AG04449 (cell line): ENCODE measurements at regions not wholly inside any gene's neighbourhood (a gene's known extent, or its start where the extent isn't known, plus 50 kb on each side); places are given as distances from the start of the nearest gene placed in this dataset.

Experiments
- CTCF ChIA-PET: fragments of 350-600 bp; formaldehyde crosslinking; extraction: SDS; loops from one replicate; lab custom pipeline; 2021; ENCODE audit warnings: antibody characterized with exemption; lab: Yijun Ruan, JAX
- POLR2A ChIA-PET: fragments of 400-600, 350-600 bp; formaldehyde crosslinking; extraction: SDS; loops from one replicate; lab custom pipeline; 2020; ENCODE audit warnings: antibody characterized with exemption, inconsistent platforms; lab: Yijun Ruan, JAX
- DNase-seq: peaks from one replicate; pipeline ENCODE4 v3.0.0-alpha.2; 2010; ENCODE audit warnings: low read depth, low spot score
- H3K4me3 ChIP-seq: 2 replicates; pipeline ENCODE4 v1.5.1; 2011; ENCODE audit warnings: low read depth, mild to moderate bottlenecking, control low read depth, low read length
- CTCF ChIP-seq: IDR thresholded peaks from one replicate; pipeline ENCODE4 v1.5.1; 2011; ENCODE audit warnings: mild to moderate bottlenecking, moderate library complexity, low read length, control low read depth, inconsistent platforms; ENCODE audit not compliant: insufficient read depth; ENCODE audit errors: missing control alignments

GRCh38 chr2:167450364-167450763 lies 562.1 kb downstream of the XIRP2 start:
- H3K4me3 ChIP-seq: no peak overlapping the region
- no peak for DNase-seq
- ChIA-PET POLR2A (no interaction called here), CTCF (interaction anchor here (0.9 kb wide), 1 partner anchor 21 kb away, joined by 3 read pairs; no protein-coding TSS in a partner anchor)
- no peak for TF ChIP-seq CTCF

GRCh38 chr2:167440382-167440781 lies 552.1 kb downstream of the XIRP2 start:
- no peak for DNase-seq
- POLR2A ChIA-PET: no interaction called here
- CTCF ChIA-PET: no interaction called here
- H3K4me3 ChIP-seq: no peak overlapping the region
- no peak for TF ChIP-seq CTCF

GRCh38 chr2:167438206-167438605 lies 549.9 kb downstream of the XIRP2 start:
- ChIA-PET CTCF (no interaction called here), POLR2A (no interaction called here)
- no peak for TF ChIP-seq CTCF
- H3K4me3 ChIP-seq: no peak overlapping the region
- DNase-seq: no peak

- CTCF ChIA-PET: no interaction called here
- POLR2A ChIA-PET: no interaction called here
- no peak for TF ChIP-seq CTCF
These were observed 543.7 kb downstream of the XIRP2 start for GRCh38 chr2:167431949-167432348.

GRCh38 chr2:167430447-167430846 lies 542.2 kb downstream of the XIRP2 start:
- CTCF ChIA-PET: no interaction called here
- POLR2A ChIA-PET: no interaction called here

More at GRCh38 chr2:167431949-167432348, 543.7 kb downstream of the XIRP2 start:
- DNase-seq: no peak
- no peak overlapping the region for H3K4me3 ChIP-seq

More at GRCh38 chr2:167430447-167430846, 542.2 kb downstream of the XIRP2 start:
- no peak for TF ChIP-seq CTCF
- DNase-seq: no peak
- H3K4me3 ChIP-seq: no peak overlapping the region
